IPS-NIHi7 (cell line): ENCODE measurements at regions not wholly inside any gene's neighbourhood (a gene's known extent, or its start where the extent isn't known, plus 50 kb on each side); places are given as distances from the start of the nearest gene placed in this dataset.

Experiments
- DNase-seq: peaks from one replicate; pipeline ENCODE4 v3.0.0; 2012; ENCODE audit warnings: mixed read lengths; ENCODE audit errors: extremely low spot score

GRCh38 chr18:43482136-43482535 is 204.8 kb upstream of the SYT4 start:
- no peak for DNase-seq

GRCh38 chr18:43482600-43482999 is 205.3 kb upstream of the SYT4 start:
- no peak for DNase-seq

GRCh38 chr18:43484710-43485109 is 207.4 kb upstream of the SYT4 start:
- DNase-seq = no peak

- no peak for DNase-seq
Measured at GRCh38 chr18:43485545-43485963, 208.3 kb upstream of the SYT4 start.

- no peak for DNase-seq
Measured at GRCh38 chr18:43486462-43486861, 209.2 kb upstream of the SYT4 start.

- no peak for DNase-seq
Measured at GRCh38 chr18:43501099-43501498, 223.8 kb upstream of the SYT4 start.

- no peak for DNase-seq
Measured at GRCh38 chr18:43506935-43507334, 229.6 kb upstream of the SYT4 start.

- DNase-seq = no peak
Measured at GRCh38 chr18:43507842-43508481, 230.7 kb upstream of the SYT4 start.

- no peak for DNase-seq
Measured at GRCh38 chr18:43514747-43515146, 237.5 kb upstream of the SYT4 start.

- no peak for DNase-seq
Measured at GRCh38 chr18:43515481-43515880, 238.2 kb upstream of the SYT4 start.

GRCh38 chr18:43524260-43524659 is 247.0 kb upstream of the SYT4 start:
- no peak for DNase-seq

GRCh38 chr18:43525169-43525568 is 247.9 kb upstream of the SYT4 start:
- no peak for DNase-seq

GRCh38 chr18:43526426-43527145 is 249.3 kb upstream of the SYT4 start:
- no peak for DNase-seq

- DNase-seq = no peak
Measured at GRCh38 chr18:43531438-43531837, 254.1 kb upstream of the SYT4 start.

GRCh38 chr18:43533371-43533770 is 256.1 kb upstream of the SYT4 start:
- no peak for DNase-seq

GRCh38 chr18:43534511-43534910 is 257.2 kb upstream of the SYT4 start:
- DNase-seq = no peak

- no peak for DNase-seq
Measured at GRCh38 chr18:43539862-43540261, 262.6 kb upstream of the SYT4 start.

- no peak for DNase-seq
Measured at GRCh38 chr18:43542016-43542415, 264.7 kb upstream of the SYT4 start.

GRCh38 chr18:43543236-43543635 is 265.9 kb upstream of the SYT4 start:
- DNase-seq = no peak

- DNase-seq = no peak
Measured at GRCh38 chr18:43547456-43547855, 270.2 kb upstream of the SYT4 start.

- no peak for DNase-seq
Measured at GRCh38 chr18:43559507-43559906, 282.2 kb upstream of the SYT4 start.

GRCh38 chr18:43563780-43564179 is 286.5 kb upstream of the SYT4 start:
- DNase-seq = peak; percentile 66

- peak; percentile 12 for DNase-seq
Measured at GRCh38 chr18:43570593-43570992, 293.3 kb upstream of the SYT4 start.
